GM12892 (cell line): ENCODE measurements at regions not wholly inside any gene's neighbourhood (a gene's known extent, or its start where the extent isn't known, plus 50 kb on each side); places are given as distances from the start of the nearest gene placed in this dataset.

ENCODE experiments used
- DNase-seq: peaks from one replicate; pipeline ENCODE4 v3.0.0; 2011; ENCODE audit not compliant: insufficient read length
- FAIRE-seq: peaks from 2 replicates; lab custom pipeline; 2011; peaks lifted over from hg19 to GRCh38; lab: Jason Lieb, UNC
- POLR2A ChIP-seq: IDR thresholded peaks from 2 replicates; pipeline ENCODE4 v1.6.1; 2011; ENCODE audit warnings: low read depth, low read length, control low read depth
- POLR2AphosphoS5 ChIP-seq: IDR thresholded peaks from 2 replicates; pipeline ENCODE4 v1.6.1; 2011; ENCODE audit warnings: low read depth, low read length, control low read depth
- TAF1 ChIP-seq: IDR thresholded peaks from 2 replicates; pipeline ENCODE4 v1.6.1; 2011; ENCODE audit warnings: low read depth, mild to moderate bottlenecking, control low read depth, low read length, borderline replicate concordance

DNA sequence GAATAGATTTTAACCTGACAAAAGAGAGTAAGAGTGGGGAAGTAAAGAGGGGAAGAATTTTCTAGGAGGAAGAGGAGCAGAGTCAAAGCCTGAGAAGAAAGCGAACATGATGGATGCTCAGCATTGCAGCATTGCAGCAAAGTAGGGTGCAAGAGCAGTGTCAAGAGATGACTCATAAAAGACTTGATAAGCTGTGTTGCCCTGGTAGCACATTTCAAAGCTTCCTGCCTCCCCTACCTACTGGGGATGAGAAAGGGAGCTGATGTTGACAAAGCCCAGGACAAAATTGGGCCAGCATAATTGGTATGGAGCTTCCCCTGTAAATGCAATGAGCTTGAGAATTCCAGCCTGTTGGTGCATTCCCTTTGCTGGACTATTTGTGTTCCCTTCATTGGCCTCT lies 121.6 kb upstream of the ST8SIA2 start:
- no peak for TF ChIP-seq POLR2AphosphoS5
- TF ChIP-seq TAF1, result no peak
- TF ChIP-seq POLR2A, result no peak
- DNase-seq (no peak), FAIRE-seq (no peak)

DNA sequence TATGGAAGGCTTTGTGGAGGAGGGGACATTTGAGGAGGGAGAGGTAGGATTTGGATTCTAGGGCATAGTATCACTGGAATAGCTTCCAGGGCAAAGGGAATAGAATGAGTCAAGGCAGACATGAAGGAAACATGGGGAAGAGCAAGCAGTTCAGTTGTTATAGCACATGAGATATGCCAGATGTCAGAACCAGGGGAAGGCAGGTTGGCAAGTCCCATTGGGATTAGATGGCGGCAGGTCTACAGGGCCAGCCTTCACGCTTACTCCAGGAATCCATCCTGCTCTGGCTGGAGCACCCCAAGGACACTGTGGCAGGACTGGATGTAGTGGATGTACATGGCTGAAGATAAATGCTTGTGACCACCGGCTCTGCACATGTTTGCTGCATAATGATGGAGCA lies 120.4 kb upstream of the ST8SIA2 start:
- TF ChIP-seq TAF1 (no peak), POLR2A (no peak), POLR2AphosphoS5 (no peak)
- FAIRE-seq, result no peak
- DNase-seq, result no peak

- no peak for TF ChIP-seq POLR2A
- TF ChIP-seq TAF1, result no peak
- no peak for TF ChIP-seq POLR2AphosphoS5
- no peak for FAIRE-seq
- no peak for DNase-seq
These were observed 120.0 kb upstream of the ST8SIA2 start for GRCh38 chr15:92273723-92274122.

DNA sequence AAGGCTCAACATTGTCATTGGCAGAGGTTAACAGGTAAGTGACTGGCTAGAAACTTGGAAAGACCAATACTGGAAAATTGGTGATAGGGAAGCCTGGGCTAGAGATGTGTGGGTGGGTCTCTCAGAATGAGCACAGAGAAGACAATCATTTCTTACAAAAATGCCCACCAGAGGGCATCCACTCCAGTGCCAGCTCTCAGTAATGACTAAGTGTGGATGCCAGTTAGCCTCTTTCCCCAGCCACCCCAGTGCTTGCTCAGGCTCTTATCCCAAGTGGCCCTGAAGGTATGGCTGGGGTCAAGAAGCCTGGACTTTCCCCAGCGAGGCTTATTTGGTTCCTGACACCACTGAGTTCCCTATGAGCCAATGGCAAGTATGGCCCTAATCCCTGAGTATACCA lies 115.9 kb upstream of the ST8SIA2 start:
- TF ChIP-seq POLR2AphosphoS5, result no peak
- no peak for TF ChIP-seq POLR2A
- TF ChIP-seq TAF1, result no peak
- DNase-seq (no peak), FAIRE-seq (no peak)

GRCh38 chr15:92283813-92284212 lies 109.9 kb upstream of the ST8SIA2 start:
- DNase-seq, result no peak
- FAIRE-seq, result no peak
- TF ChIP-seq POLR2A (no peak), POLR2AphosphoS5 (no peak), TAF1 (no peak)

DNA sequence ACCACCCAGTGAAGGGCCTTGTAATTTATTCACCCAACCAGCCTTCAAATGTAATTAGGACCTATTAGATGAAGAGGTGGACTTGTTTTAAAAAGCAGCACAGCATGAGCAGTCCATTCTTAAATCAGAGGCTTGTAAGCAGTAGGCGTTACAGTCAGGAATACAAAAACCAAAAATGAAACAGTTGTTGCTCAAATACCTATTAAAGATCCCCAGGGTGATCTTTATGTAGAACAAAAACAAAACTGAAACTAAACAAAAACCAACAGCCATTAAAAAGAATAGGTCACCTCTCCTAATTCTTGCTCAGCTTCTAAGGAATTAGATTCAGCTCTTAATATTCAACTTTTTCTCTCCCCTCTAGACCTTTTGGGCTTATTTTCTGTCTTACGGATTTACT lies 104.9 kb upstream of the ST8SIA2 start:
- DNase-seq, result no peak
- no peak for TF ChIP-seq POLR2AphosphoS5
- TF ChIP-seq POLR2A, result no peak
- no peak for TF ChIP-seq TAF1
- FAIRE-seq, result peak; percentile 9

DNA sequence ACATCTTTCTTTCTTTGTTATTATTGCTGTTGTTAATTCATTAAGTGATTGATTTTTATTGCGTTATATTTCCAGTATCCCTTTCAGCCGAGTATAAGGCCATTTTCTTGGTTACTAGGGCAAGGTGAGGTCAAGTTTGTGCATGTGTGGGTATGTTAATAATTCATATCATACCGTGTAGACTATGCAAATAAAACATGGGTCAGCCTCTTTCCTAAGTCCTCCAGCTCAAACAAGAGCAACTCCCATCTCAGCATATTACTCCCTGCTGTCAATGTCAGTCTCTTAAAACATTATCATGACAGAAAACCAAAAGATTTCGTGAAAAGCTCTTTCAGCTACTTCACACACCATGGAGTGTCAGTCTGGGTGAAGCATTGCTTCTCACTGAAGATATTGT lies 103.9 kb upstream of the ST8SIA2 start:
- TF ChIP-seq POLR2A (no peak), TAF1 (no peak), POLR2AphosphoS5 (no peak)
- FAIRE-seq, result no peak
- no peak for DNase-seq

- no peak for FAIRE-seq
- no peak for TF ChIP-seq POLR2AphosphoS5
- no peak for TF ChIP-seq POLR2A
These were observed 103.2 kb upstream of the ST8SIA2 start for GRCh38 chr15:92290359-92290992.

GRCh38 chr15:92291900-92292299 lies 101.8 kb upstream of the ST8SIA2 start:
- TF ChIP-seq TAF1 (no peak), POLR2A (no peak), POLR2AphosphoS5 (no peak)
- FAIRE-seq, result no peak
- no peak for DNase-seq

More at GRCh38 chr15:92290359-92290992, 103.2 kb upstream of the ST8SIA2 start:
- no peak for DNase-seq

GRCh38 chr15:92294759-92295158 lies 98.9 kb upstream of the ST8SIA2 start:
- no peak for FAIRE-seq
- DNase-seq, result no peak
- TF ChIP-seq POLR2AphosphoS5 (no peak), POLR2A (no peak), TAF1 (no peak)

GRCh38 chr15:92304223-92304975 lies 89.3 kb upstream of the ST8SIA2 start:
- DNase-seq (no peak), FAIRE-seq (no peak)
- TF ChIP-seq POLR2A, result no peak
- TF ChIP-seq TAF1, result no peak
- TF ChIP-seq POLR2AphosphoS5, result no peak

GRCh38 chr15:92305343-92305742 lies 88.3 kb upstream of the ST8SIA2 start:
- DNase-seq, result no peak

More at GRCh38 chr15:92305343-92305742, 88.3 kb upstream of the ST8SIA2 start:
- TF ChIP-seq POLR2A (no peak), TAF1 (no peak), POLR2AphosphoS5 (no peak)
- FAIRE-seq, result no peak
